CD14-positive monocyte (primary cell): ENCODE measurements at regions not wholly inside any gene's neighbourhood (a gene's known extent, or its start where the extent isn't known, plus 50 kb on each side); places are given as distances from the start of the nearest gene placed in this dataset.

ENCODE experiments used
- DNase-seq, 3 donors: peaks; one replicate each; pipeline ENCODE4 v3.0.0-alpha.2; 2011 to 2022
- H2AFZ ChIP-seq: 2 replicates; pipeline ENCODE4 v1.6.0; 2012; ENCODE audit warnings: mild to moderate bottlenecking, low read depth, low read length, inconsistent platforms; ENCODE audit not compliant: insufficient read depth, poor library complexity, severe bottlenecking
- H3K27ac ChIP-seq, 2 donors: 1 replicate in 1 of 2; 2 replicates in 1 of 2; pipeline ENCODE4 v1.5.1; 2012 to 2013; ENCODE audit warnings: low read length in 2 of 2, control low read depth in 1 of 2, inconsistent platforms in 1 of 2, low read depth in 1 of 2, mild to moderate bottlenecking in 1 of 2
- H3K27me3 ChIP-seq, 2 donors: one replicate each; pipeline versions ENCODE4 v1.6.0 to v1.6.1; 2011 to 2013; ENCODE audit warnings: low read length in 2 of 2; ENCODE audit not compliant: control insufficient read depth in 2 of 2, insufficient read depth in 2 of 2
- H3K36me3 ChIP-seq, 2 donors: replicated peaks in 1 of 2; 1 replicate in 1 of 2; 2 replicates in 1 of 2; pipeline versions ENCODE4 v1.5.1 to v1.6.1; 2012 to 2013; ENCODE audit warnings: low read length in 2 of 2, control low read depth in 1 of 2, inconsistent platforms in 1 of 2, mild to moderate bottlenecking in 1 of 2; ENCODE audit not compliant: insufficient read depth in 2 of 2, control insufficient read depth in 1 of 2
- H3K4me1 ChIP-seq, 2 donors: 1 replicate in 1 of 2; 2 replicates in 1 of 2; pipeline versions ENCODE4 v1.5.1 to v1.6.1; 2012 to 2013; ENCODE audit warnings: low read length in 2 of 2, control low read depth in 1 of 2, inconsistent platforms in 1 of 2, mild to moderate bottlenecking in 1 of 2, moderate library complexity in 1 of 2; ENCODE audit not compliant: insufficient read depth in 2 of 2, control insufficient read depth in 1 of 2
- H3K4me2 ChIP-seq: replicated peaks from 2 replicates; pipeline ENCODE3; 2012; ENCODE audit warnings: low read length, moderate library complexity, mild to moderate bottlenecking; ENCODE audit not compliant: poor library complexity, severe bottlenecking; ENCODE audit errors: extremely low read depth
- H3K4me3 ChIP-seq, 3 experiments: fragments of 200-600 bp in 1 of 3; sonication (generic) in 1 of 3; replicated peaks in 1 of 3; 1 replicate in 2 of 3; 2 replicates in 1 of 3; pipeline ENCODE4 v1.5.1; 2011 to 2013; ENCODE audit warnings: low read length in 3 of 3, mild to moderate bottlenecking in 3 of 3, control low read depth in 2 of 3, low read depth in 2 of 3, inconsistent platforms in 1 of 3, moderate library complexity in 1 of 3
- H3K79me2 ChIP-seq: 2 replicates; pipeline ENCODE4 v1.6.0; 2012; ENCODE audit warnings: mild to moderate bottlenecking, control low read depth, inconsistent platforms, low read length, moderate library complexity; ENCODE audit not compliant: insufficient read depth
- H3K9ac ChIP-seq: 2 replicates; pipeline ENCODE4 v1.6.0; 2017; ENCODE audit warnings: low read length, mild to moderate bottlenecking; ENCODE audit not compliant: insufficient read depth, poor library complexity, severe bottlenecking
- H3K9me3 ChIP-seq, 2 donors: replicated peaks in 1 of 2; 1 replicate in 1 of 2; 2 replicates in 1 of 2; pipeline versions ENCODE4 v1.5.1 to v1.6.1; 2012 to 2013; ENCODE audit warnings: low read length in 2 of 2, control low read depth in 1 of 2; ENCODE audit not compliant: control insufficient read depth in 1 of 2, insufficient read depth in 1 of 2
- H4K20me1 ChIP-seq: 2 replicates; pipeline ENCODE4 v1.6.0; 2012; ENCODE audit warnings: mild to moderate bottlenecking, low read length, control low read depth, moderate library complexity; ENCODE audit not compliant: insufficient read depth
- H3K27ac Mint-ChIP-seq, 7 donors: one replicate each; pipeline ENCODE4 v1.8.0; 2020; ENCODE audit warnings: mild to moderate bottlenecking in 7 of 7, mixed read lengths in 7 of 7, moderate library complexity in 6 of 7, inconsistent platforms in 2 of 7
- H3K27me3 Mint-ChIP-seq, 3 donors: one replicate each; pipeline ENCODE4 v1.8.0; 2021 to 2022; ENCODE audit warnings: low read depth in 3 of 3, mild to moderate bottlenecking in 3 of 3, mixed read lengths in 3 of 3, moderate library complexity in 3 of 3, inconsistent platforms in 1 of 3
- H3K36me3 Mint-ChIP-seq, 2 donors: one replicate each; pipeline ENCODE4 v1.8.0; 2020; ENCODE audit warnings: mixed read lengths in 2 of 2, inconsistent platforms in 1 of 2, mild to moderate bottlenecking in 1 of 2
- H3K4me1 Mint-ChIP-seq: one replicate; pipeline ENCODE4 v1.8.0; 2020; ENCODE audit warnings: mild to moderate bottlenecking, mixed read lengths
- H3K4me3 Mint-ChIP-seq, 2 donors: one replicate each; pipeline ENCODE4 v1.8.0; 2020; ENCODE audit warnings: mild to moderate bottlenecking in 2 of 2, mixed read lengths in 2 of 2, moderate library complexity in 1 of 2
- H3K9me3 Mint-ChIP-seq, 7 donors: one replicate each; pipeline ENCODE4 v1.8.0; 2020 to 2022; ENCODE audit warnings: mixed read lengths in 7 of 7, mild to moderate bottlenecking in 6 of 7, moderate library complexity in 6 of 7, inconsistent platforms in 2 of 7
- WGBS: methylation state at CpG from one replicate; pipeline ENCODE4 v1.1.5; 2013; ENCODE audit warnings: missing lambda C conversion rate; ENCODE audit not compliant: insufficient coverage; 5-methylcytosine and 5-hydroxymethylcytosine counted together
- intact Hi-C, 2 donors: fragments of 100-400 bp; cut with micrococcal nuclease; formaldehyde crosslinking; loops; one replicate each; pipeline versions ENCODE4 v1.15.0 to v1.15.1; 2023
- TF ChIP-seq, protein P1 (sequence below): fragments of 200-600 bp; IDR thresholded peaks from one replicate; pipeline ENCODE4 v1.8.0; 2022; ENCODE audit warnings: antibody characterized with exemption, mild to moderate bottlenecking

DNA sequence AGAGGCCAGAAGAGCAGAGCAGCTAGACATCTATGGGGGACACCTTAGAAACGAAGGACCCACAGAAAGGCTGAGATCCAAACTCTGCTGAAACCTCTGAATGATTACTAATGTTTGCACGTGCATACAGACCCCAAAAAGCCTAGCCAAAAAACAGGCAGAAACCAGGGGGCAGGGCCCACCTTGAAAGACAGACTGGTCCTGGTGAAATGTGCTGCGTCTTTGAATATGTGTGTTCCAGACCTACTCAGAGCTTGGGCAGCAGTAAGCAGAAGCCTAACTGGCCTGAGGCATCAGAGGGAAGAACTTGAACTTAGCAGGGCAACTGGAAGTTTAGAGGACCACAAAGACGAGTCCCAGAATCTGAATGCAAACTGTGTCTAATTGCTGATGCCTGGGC lies 251.8 kb downstream of the TEX36 start:
- Histone ChIP-seq H3K36me3 (no peaks in the 10 kb centered on the region), H4K20me1 (no peaks in the 10 kb centered on the region), H3K9ac (no peak overlapping the region), H3K4me2 (no peak overlapping the region), H3K79me2 (no peaks in the 10 kb centered on the region), H2AFZ (no peak overlapping the region), H3K4me3 (no peak overlapping the region), H3K9me3 (peaks cover 0 to 11% of the 10 kb centered on the region in 2 donors), H3K27ac (no peak overlapping the region), H3K27me3 (no peaks in the 10 kb centered on the region), H3K4me1 (no peaks in the 10 kb centered on the region)
- TF ChIP-seq, protein P1, sequence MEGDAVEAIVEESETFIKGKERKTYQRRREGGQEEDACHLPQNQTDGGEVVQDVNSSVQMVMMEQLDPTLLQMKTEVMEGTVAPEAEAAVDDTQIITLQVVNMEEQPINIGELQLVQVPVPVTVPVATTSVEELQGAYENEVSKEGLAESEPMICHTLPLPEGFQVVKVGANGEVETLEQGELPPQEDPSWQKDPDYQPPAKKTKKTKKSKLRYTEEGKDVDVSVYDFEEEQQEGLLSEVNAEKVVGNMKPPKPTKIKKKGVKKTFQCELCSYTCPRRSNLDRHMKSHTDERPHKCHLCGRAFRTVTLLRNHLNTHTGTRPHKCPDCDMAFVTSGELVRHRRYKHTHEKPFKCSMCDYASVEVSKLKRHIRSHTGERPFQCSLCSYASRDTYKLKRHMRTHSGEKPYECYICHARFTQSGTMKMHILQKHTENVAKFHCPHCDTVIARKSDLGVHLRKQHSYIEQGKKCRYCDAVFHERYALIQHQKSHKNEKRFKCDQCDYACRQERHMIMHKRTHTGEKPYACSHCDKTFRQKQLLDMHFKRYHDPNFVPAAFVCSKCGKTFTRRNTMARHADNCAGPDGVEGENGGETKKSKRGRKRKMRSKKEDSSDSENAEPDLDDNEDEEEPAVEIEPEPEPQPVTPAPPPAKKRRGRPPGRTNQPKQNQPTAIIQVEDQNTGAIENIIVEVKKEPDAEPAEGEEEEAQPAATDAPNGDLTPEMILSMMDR, result no peak
- Mint-ChIP-seq H3K27ac (no peak overlapping the region), H3K4me3 (no peak overlapping the region), H3K36me3 (no peaks in the 10 kb centered on the region), H3K27me3 (peaks cover 0 to 4% (median 0%) of the 10 kb centered on the region in 3 donors), H3K4me1 (no peaks in the 10 kb centered on the region), H3K9me3 (peaks cover 0 to 13% (median 8%) of the 10 kb centered on the region in 7 donors)
- no peak for DNase-seq
- WGBS, result 90% methylated on average over 4 of the region's 4 CpGs
- intact Hi-C loops, result no loop called here

DNA sequence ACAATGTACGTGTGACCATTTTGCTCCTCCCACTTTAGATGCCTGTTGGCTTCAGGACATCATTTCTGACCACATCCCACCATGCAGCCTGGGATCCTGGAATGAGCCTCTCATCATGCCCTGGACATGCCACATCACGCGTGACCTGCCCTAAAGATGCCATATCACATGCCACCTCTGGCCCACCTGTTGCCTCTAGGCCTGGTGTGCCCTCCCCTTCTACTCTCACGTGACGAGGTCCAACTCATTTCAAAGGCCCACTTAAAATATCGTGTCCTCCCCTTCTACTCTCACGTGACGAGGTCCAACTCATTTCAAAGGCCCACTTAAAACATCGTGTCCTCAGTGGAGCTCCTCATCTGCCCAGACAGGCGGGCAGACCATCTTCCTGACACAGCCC lies 254.9 kb downstream of the TEX36 start:
- no peak overlapping the region for H3K4me2 ChIP-seq
- TF ChIP-seq, protein P1, result no peak
- WGBS, result 90% methylated on average over 9 of the region's 10 CpGs
- H3K4me1 ChIP-seq, result no peaks in the 10 kb centered on the region
- no peak overlapping the region for H2AFZ ChIP-seq
- peaks cover 2% of the 10 kb centered on the region in 3 donors for H3K27me3 Mint-ChIP-seq
- H3K27me3 ChIP-seq, result no peaks in the 10 kb centered on the region
- intact Hi-C loops, result no loop called here
- H3K9me3 ChIP-seq, result peaks cover 0 to 11% of the 10 kb centered on the region in 2 donors
- no peaks in the 10 kb centered on the region for H3K36me3 ChIP-seq
- no peak overlapping the region for H3K27ac Mint-ChIP-seq
- H3K9ac ChIP-seq, result no peak overlapping the region
- no peaks in the 10 kb centered on the region for H4K20me1 ChIP-seq
- no peaks in the 10 kb centered on the region for H3K36me3 Mint-ChIP-seq
- no peak overlapping the region for H3K27ac ChIP-seq
- H3K4me1 Mint-ChIP-seq, result no peaks in the 10 kb centered on the region
- H3K4me3 ChIP-seq, result no peak overlapping the region
- peaks cover 0 to 14% (median 8%) of the 10 kb centered on the region in 7 donors for H3K9me3 Mint-ChIP-seq
- H3K4me3 Mint-ChIP-seq, result no peak overlapping the region
- no peaks in the 10 kb centered on the region for H3K79me2 ChIP-seq
- no peak for DNase-seq
